ENCODE measurements at regions not wholly inside any gene's neighbourhood (a gene's known extent, or its start where the extent isn't known, plus 50 kb on each side); places are given as distances from the start of the nearest gene placed in this dataset.

- TF ChIP-seq CTBP2 (IDR thresholded peaks at IDR 0.05; ENCODE audit: borderline replicate concordance, insufficient read depth, insufficient read length, low read length) (no peak), SP4 (IDR thresholded peaks at IDR 0.05; ENCODE audit: low read length) (no peak), RFX5 (IDR thresholded peaks at IDR 0.05; ENCODE audit: borderline replicate concordance, low read depth, low read length) (no peak), ATF2 (IDR thresholded peaks at IDR 0.05; ENCODE audit: low read length) (no peak), JUND (IDR thresholded peaks at IDR 0.05; ENCODE audit: low read length) (no peak), POLR2AphosphoS5 (IDR thresholded peaks at IDR 0.05; ENCODE audit: low read depth, low read length) (no peak)
These were observed 906.7 kb upstream of the AUTS2 start (continued) for GRCh38 chr7:68691261-68692216.

Data from H1 (cell line).